CD4-positive, alpha-beta T cell treated with Interleukin-17A for 1 hour (primary cell): ENCODE measurements at regions not wholly inside any gene's neighbourhood (a gene's known extent, or its start where the extent isn't known, plus 50 kb on each side); places are given as distances from the start of the nearest gene placed in this dataset.

Experiments used
- DNase-seq: peaks from one replicate; pipeline ENCODE4 v3.0.0-alpha.2; 2020

DNA sequence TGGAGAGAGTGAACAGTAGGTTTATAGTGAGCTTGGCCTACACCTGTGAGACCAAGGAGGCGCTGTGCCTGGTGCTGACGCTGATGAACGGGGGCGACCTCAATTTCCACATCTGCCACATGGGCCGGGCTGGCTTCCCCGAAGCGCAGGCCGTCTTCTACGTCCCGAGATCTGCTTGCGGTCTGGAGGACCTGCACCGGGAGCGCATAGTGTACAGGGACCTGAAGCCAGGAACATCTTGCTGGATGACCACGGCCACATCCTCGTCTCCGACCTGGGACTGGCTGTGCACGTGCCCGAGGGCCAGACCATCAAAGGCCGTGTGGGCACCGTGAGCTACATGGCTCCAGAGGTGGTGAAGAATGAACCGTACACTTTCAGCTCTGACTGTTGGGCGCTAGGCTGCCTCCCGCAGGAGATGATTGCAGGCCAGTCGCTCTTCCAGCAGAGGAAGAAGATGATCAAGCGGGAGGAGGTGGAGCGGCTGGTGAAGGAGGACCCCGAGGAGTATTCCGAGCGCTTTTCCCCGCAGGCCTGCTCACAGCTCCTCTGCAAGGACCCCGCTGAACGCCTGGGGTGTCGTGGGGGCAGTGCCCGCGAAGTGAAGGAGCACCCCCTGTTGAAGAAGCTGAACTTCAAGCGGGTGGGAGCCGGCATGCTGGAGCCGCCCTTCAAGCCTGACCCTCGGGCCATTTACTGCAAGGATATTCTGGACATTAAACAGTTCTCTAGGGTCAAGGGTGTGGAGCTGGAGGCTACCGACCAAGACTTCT is 139.0 kb downstream of the ZDHHC20 start:
- DNase-seq: no peak

DNA sequence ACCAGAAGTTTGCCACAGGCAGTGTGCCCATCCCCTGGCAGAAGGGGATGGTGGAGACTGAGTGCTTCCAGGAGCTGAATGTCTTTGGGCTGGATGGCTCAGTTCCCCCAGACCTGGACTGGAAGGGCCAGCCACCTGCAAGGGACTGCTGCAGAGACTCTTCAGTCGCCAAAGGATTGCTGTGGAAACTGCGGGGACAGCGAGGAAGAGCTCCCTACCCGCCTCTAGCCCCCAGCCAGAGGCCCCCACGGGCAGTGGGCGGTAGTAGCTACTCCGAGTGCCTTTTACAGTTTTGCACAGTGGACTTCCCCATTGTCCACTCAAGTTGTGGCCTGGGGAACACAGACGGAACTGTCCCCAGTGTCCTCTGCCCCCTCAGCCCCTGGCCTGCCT is 138.5 kb downstream of the ZDHHC20 start:
- no peak for DNase-seq

DNA sequence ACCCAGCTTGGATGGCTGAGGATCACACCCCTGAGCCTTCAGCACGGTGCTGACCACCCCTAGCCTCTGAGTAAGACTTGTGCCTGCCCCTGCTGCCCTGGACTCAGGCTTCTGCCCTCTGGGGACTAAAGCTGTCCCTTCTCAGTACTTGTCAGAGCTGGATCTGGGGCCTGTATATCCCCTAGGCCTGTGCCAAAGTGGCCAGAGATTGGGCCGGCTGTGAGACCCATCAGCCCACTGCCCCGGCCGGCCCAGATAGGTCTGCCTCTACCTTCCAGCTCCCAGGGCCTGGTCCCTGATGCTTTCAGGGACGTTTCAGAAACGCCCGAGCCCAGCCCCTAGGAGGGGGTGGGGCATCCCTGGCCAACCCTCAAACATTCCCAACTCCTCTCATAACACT is 137.8 kb downstream of the ZDHHC20 start:
- no peak for DNase-seq

DNA sequence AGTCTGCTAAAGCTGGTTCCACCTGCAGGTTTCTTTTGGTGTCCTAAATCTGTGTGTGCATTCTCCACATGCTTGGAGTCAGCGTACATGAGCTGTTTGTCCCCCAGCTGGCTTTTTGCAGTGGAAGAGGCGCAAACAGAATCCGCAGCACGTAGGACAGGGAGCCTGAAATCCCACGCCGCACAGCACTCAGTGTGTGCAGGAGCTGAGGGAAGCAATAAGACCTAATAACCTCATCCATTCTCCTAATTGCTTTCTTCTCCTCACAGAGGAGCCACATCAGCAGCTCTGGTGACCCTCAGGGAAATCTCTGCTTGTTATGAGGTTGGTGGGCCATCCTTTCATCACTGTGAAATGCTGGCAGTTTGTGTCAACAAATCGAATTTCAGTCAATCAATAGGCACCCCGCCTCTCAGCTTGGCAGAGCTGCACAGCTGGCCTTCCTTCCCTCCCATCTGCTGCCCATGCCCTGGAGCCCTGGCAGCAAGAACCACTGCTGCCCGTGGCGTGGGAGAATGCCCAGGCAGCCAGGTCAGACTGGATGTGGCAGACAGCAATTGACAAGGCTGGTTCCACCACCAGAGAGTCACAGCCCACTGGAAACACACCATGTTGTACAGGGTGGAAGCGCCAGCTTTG is 136.7 kb downstream of the ZDHHC20 start:
- no peak for DNase-seq
